ENCODE measurements at regions not wholly inside any gene's neighbourhood (a gene's known extent, or its start where the extent isn't known, plus 50 kb on each side); places are given as distances from the start of the nearest gene placed in this dataset.

DNA sequence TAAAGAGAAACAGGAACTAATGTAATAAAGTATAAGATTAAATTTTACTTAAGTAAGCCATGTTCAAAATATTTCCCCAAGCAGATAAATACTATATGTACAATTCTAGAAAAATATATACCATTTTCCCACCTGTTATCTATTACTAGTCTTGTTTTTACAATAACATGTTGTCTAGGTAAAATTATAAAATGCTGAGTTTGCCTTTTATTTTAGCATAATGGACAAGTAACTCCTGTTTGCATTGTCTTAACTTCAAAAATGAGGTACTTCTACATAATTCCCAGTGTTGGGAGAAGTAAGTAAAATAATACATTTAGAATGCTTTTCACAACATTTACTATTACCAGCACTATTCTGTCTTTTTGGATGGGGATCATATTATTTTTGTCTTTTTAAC, 800.5 kb downstream of the SLITRK6 start:
- H3K27ac Mint-ChIP-seq (ENCODE audit: unreplicated experiment), result no peak overlapping the region
- no peaks in the 10 kb centered on the region for H3K36me3 Mint-ChIP-seq (ENCODE audit: insufficient read depth, unreplicated experiment)
- no TSS peak for BruUV-seq (replicated peaks)
- Histone ChIP-seq H3K36me3 (ENCODE audit: control insufficient read depth, insufficient read depth, low read length) (no peaks in the 10 kb centered on the region), H3K9me3 (no peaks in the 10 kb centered on the region), H3K4me1 (peaks cover 5% of the 10 kb centered on the region), H3K4me3 (ENCODE audit: low read depth, low read length) (no peak overlapping the region), H3K27me3 (replicated peaks; ENCODE audit: control insufficient read depth, insufficient read depth, low read length) (no peaks in the 10 kb centered on the region)
- intact Hi-C loops (cut with micrococcal nuclease; ENCODE audit: unreplicated experiment), result no loop called here
- H3K4me1 Mint-ChIP-seq (ENCODE audit: low read depth, unreplicated experiment), result peaks cover 7% of the 10 kb centered on the region
- TF ChIP-seq, protein P1, sequence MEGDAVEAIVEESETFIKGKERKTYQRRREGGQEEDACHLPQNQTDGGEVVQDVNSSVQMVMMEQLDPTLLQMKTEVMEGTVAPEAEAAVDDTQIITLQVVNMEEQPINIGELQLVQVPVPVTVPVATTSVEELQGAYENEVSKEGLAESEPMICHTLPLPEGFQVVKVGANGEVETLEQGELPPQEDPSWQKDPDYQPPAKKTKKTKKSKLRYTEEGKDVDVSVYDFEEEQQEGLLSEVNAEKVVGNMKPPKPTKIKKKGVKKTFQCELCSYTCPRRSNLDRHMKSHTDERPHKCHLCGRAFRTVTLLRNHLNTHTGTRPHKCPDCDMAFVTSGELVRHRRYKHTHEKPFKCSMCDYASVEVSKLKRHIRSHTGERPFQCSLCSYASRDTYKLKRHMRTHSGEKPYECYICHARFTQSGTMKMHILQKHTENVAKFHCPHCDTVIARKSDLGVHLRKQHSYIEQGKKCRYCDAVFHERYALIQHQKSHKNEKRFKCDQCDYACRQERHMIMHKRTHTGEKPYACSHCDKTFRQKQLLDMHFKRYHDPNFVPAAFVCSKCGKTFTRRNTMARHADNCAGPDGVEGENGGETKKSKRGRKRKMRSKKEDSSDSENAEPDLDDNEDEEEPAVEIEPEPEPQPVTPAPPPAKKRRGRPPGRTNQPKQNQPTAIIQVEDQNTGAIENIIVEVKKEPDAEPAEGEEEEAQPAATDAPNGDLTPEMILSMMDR (IDR thresholded peaks at IDR 0.05; ENCODE audit: insufficient read depth in 1 of 2, low read depth in 1 of 2, low read length in 1 of 2, severe bottlenecking in 1 of 2, unreplicated experiment in 1 of 2), result no peak
- H3K9me3 Mint-ChIP-seq (ENCODE audit: unreplicated experiment), result no peaks in the 10 kb centered on the region
- ChIA-PET POLR2A (no interaction called here), CTCF (no interaction called here)
- no peaks in the 10 kb centered on the region for H3K27me3 Mint-ChIP-seq (ENCODE audit: insufficient read depth, unreplicated experiment)
- no peak overlapping the region for H3K4me3 Mint-ChIP-seq (ENCODE audit: unreplicated experiment)
- DNase-seq, result no peak

- Mint-ChIP-seq H3K4me1 (ENCODE audit: low read depth, unreplicated experiment) (peaks cover 7% of the 10 kb centered on the region), H3K27ac (ENCODE audit: unreplicated experiment) (no peak overlapping the region), H3K27me3 (ENCODE audit: insufficient read depth, unreplicated experiment) (no peaks in the 10 kb centered on the region), H3K9me3 (ENCODE audit: unreplicated experiment) (no peaks in the 10 kb centered on the region), H3K4me3 (ENCODE audit: unreplicated experiment) (no peak overlapping the region), H3K36me3 (ENCODE audit: insufficient read depth, unreplicated experiment) (no peaks in the 10 kb centered on the region)
- Histone ChIP-seq H3K9me3 (no peaks in the 10 kb centered on the region), H3K36me3 (ENCODE audit: control insufficient read depth, insufficient read depth, low read length) (no peaks in the 10 kb centered on the region), H3K4me3 (ENCODE audit: low read depth, low read length) (no peak overlapping the region), H3K4me1 (peaks cover 5% of the 10 kb centered on the region), H3K27me3 (replicated peaks; ENCODE audit: control insufficient read depth, insufficient read depth, low read length) (no peaks in the 10 kb centered on the region)
- BruUV-seq (replicated peaks), result no TSS peak
- DNase-seq, result no peak
- TF ChIP-seq, protein P1 (IDR thresholded peaks at IDR 0.05; ENCODE audit: insufficient read depth in 1 of 2, low read depth in 1 of 2, low read length in 1 of 2, severe bottlenecking in 1 of 2, unreplicated experiment in 1 of 2), result no peak
- intact Hi-C loops (cut with micrococcal nuclease; ENCODE audit: unreplicated experiment), result no loop called here
- ChIA-PET POLR2A (no interaction called here), CTCF (no interaction called here)
Measured at GRCh38 chr13:84997858-84998257, 801.4 kb downstream of the SLITRK6 start.

DNA sequence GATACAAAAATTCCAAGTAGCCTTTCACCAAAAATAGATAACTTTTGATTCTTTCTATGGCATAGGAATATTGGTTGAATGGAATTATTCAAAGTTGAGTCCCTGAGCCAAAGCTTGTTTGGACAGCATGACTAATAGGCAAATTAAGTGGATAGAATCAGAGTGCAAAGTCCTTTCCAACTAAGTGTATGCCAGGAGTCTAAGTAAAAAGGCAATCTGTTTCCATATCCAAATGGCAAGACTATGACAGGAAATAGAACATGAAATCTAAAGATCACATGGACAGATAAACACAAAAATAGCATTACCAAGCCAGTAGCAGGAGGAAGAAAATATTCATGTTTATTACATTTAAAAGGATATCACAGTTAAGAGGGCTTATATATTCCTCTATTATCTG, 804.6 kb downstream of the SLITRK6 start:
- H3K36me3 Mint-ChIP-seq (ENCODE audit: insufficient read depth, unreplicated experiment), result no peaks in the 10 kb centered on the region
- H3K4me1 Mint-ChIP-seq (ENCODE audit: low read depth, unreplicated experiment), result peaks cover 7% of the 10 kb centered on the region
- no peaks in the 10 kb centered on the region for H3K9me3 ChIP-seq
- peaks cover 5% of the 10 kb centered on the region for H3K4me1 ChIP-seq
- no peaks in the 10 kb centered on the region for H3K27me3 ChIP-seq (replicated peaks; ENCODE audit: control insufficient read depth, insufficient read depth, low read length)
- H3K9me3 Mint-ChIP-seq (ENCODE audit: unreplicated experiment), result no peaks in the 10 kb centered on the region
- DNase-seq, result peak in 1 of 2 experiments; percentile 8
- no peaks in the 10 kb centered on the region for H3K27me3 Mint-ChIP-seq (ENCODE audit: insufficient read depth, unreplicated experiment)
- no peak overlapping the region for H3K4me3 ChIP-seq (ENCODE audit: low read depth, low read length)
- CTCF ChIA-PET, result no interaction called here
- no peak overlapping the region for H3K27ac Mint-ChIP-seq (ENCODE audit: unreplicated experiment)
- TF ChIP-seq, protein P1 (IDR thresholded peaks at IDR 0.05; ENCODE audit: insufficient read depth in 1 of 2, low read depth in 1 of 2, low read length in 1 of 2, severe bottlenecking in 1 of 2, unreplicated experiment in 1 of 2), result no peak
- intact Hi-C loops (cut with micrococcal nuclease; ENCODE audit: unreplicated experiment), result no loop called here
- H3K36me3 ChIP-seq (ENCODE audit: control insufficient read depth, insufficient read depth, low read length), result no peaks in the 10 kb centered on the region
- H3K4me3 Mint-ChIP-seq (ENCODE audit: unreplicated experiment), result no peak overlapping the region
- POLR2A ChIA-PET, result no interaction called here
- BruUV-seq (replicated peaks), result no TSS peak

Data from Caco-2 (cell line).